Ovary (tissue), 7 donors: ENCODE measurements at regions not wholly inside any gene's neighbourhood (a gene's known extent, or its start where the extent isn't known, plus 50 kb on each side); places are given as distances from the start of the nearest gene placed in this dataset.

Experiments used
- DNase-seq, 5 donors: peaks; one replicate each; pipeline ENCODE4 v3.0.0-alpha.2; 2019 to 2020
- H3K27ac ChIP-seq, 2 donors: fragments of 200-600 bp; one replicate each; pipeline versions ENCODE4 v1.5.1 to v1.8.0; 2019 to 2022
- H3K27me3 ChIP-seq: fragments of 200-600 bp; one replicate; pipeline ENCODE4 v1.8.0; 2022
- H3K36me3 ChIP-seq: fragments of 200-600 bp; sonication (generic); one replicate; pipeline ENCODE4 v1.5.1; 2019
- H3K4me1 ChIP-seq: one replicate; pipeline ENCODE4 v1.8.1; 2013; ENCODE audit warnings: mild to moderate bottlenecking, moderate library complexity; ENCODE audit not compliant: insufficient read depth
- H3K4me3 ChIP-seq: fragments of 200-600 bp; sonication (generic); one replicate; pipeline ENCODE4 v1.5.1; 2017
- H3K9me3 ChIP-seq, 2 donors: fragments of 200-600 bp in 1 of 2; sonication (generic) in 1 of 2; one replicate each; pipeline versions ENCODE4 v1.5.1 to v1.8.1; 2013 to 2019; ENCODE audit warnings: mild to moderate bottlenecking in 1 of 2, moderate library complexity in 1 of 2
- EP300 ChIP-seq: sonication (generic); formaldehyde crosslinking; IDR thresholded peaks from one replicate; pipeline ENCODE4 v1.6.1; 2017; ENCODE audit warnings: antibody characterized with exemption
- POLR2A ChIP-seq: fragments of 450-650 bp; IDR thresholded peaks from one replicate; pipeline ENCODE4 v1.6.1; 2017; ENCODE audit warnings: antibody characterized with exemption, mild to moderate bottlenecking, moderate library complexity
- WGBS, 3 donors: extraction: QIAGEN DNeasy Blood & Tissue Kit in 1 of 3; methylation state at CpG; one replicate each; pipeline versions ENCODE4 v1.1.5 to v1.1.7; 2013 to 2017; 5-methylcytosine and 5-hydroxymethylcytosine counted together
- intact Hi-C, 4 donors: fragments of 100-400 bp; cut with DNase I; formaldehyde crosslinking; loops; one replicate each; pipeline versions ENCODE4 v1.11.0 to v1.15.1; 2022 to 2023
- TF ChIP-seq, protein P1 (sequence below), 3 donors: fragments of 450-650 bp in 2 of 3; fragments of 200-600 bp in 1 of 3; IDR thresholded peaks; one replicate each; pipeline versions ENCODE4 v1.5.1 to v1.8.0; 2016 to 2022; ENCODE audit warnings: antibody characterized with exemption in 3 of 3, mild to moderate bottlenecking in 1 of 3
- donor health status: DM: no; HTN: no; CAD: no; lungs with moderate emphysema.
- donor health status: DM: no; HTN: no; CAD: no.
- donor health status: Bipolar disorder and iron deficiency.
- donor health status: DM: no; HTN: no; CAD: no.
- donor health status: DM: yes; HTN: yes; CAD: no.

DNA sequence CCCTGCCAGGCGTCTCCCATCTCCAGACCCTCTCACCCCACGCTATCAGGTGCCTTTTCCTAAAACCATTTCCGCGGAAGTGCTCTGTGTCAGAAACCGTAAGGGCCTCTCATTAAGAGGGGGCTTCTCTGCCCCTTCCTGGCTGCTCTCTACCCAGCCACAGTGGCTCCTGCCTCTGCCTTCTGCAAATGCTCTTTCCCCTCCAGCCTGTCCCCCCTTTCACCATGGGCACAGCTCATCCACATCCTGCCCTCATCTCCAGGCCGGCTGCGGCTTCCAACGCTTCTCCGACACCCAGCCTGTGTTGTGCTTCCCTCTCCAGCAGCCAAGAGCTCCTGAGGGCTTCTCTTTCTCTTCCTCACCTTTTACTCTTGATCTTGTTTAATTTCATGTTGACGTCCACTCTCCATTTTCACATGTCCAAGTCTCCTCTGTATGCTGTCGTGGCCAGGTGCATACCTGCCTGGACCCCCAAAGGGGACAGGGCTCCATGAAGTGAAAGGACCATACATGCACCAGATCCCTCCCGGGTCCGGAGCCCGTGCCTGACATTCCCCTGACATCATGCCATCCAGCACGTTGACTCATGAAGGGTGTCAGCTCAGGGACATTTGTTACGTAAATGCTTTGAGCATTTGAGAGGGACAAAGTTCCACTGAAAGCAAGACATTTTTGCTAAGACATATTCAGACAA, 306.5 kb downstream of the AJAP1 start:
- H3K27me3 ChIP-seq: no peaks in the 10 kb centered on the region
- H3K27ac ChIP-seq: no peak overlapping the region
- TF ChIP-seq POLR2A (no peak), EP300 (no peak)
- TF ChIP-seq, protein P1, sequence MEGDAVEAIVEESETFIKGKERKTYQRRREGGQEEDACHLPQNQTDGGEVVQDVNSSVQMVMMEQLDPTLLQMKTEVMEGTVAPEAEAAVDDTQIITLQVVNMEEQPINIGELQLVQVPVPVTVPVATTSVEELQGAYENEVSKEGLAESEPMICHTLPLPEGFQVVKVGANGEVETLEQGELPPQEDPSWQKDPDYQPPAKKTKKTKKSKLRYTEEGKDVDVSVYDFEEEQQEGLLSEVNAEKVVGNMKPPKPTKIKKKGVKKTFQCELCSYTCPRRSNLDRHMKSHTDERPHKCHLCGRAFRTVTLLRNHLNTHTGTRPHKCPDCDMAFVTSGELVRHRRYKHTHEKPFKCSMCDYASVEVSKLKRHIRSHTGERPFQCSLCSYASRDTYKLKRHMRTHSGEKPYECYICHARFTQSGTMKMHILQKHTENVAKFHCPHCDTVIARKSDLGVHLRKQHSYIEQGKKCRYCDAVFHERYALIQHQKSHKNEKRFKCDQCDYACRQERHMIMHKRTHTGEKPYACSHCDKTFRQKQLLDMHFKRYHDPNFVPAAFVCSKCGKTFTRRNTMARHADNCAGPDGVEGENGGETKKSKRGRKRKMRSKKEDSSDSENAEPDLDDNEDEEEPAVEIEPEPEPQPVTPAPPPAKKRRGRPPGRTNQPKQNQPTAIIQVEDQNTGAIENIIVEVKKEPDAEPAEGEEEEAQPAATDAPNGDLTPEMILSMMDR (IDR thresholded peaks at IDR 0.05): no peak
- intact Hi-C loops: no loop called here
- H3K4me3 ChIP-seq: no peak overlapping the region
- WGBS, 3 donors: 85 to 88% (median 88%) methylated on average over 16 of the region's 16 CpGs
- H3K4me1 ChIP-seq: no peaks in the 10 kb centered on the region
- no peak for DNase-seq
- H3K36me3 ChIP-seq: no peaks in the 10 kb centered on the region
- H3K9me3 ChIP-seq: no peaks in the 10 kb centered on the region

DNA sequence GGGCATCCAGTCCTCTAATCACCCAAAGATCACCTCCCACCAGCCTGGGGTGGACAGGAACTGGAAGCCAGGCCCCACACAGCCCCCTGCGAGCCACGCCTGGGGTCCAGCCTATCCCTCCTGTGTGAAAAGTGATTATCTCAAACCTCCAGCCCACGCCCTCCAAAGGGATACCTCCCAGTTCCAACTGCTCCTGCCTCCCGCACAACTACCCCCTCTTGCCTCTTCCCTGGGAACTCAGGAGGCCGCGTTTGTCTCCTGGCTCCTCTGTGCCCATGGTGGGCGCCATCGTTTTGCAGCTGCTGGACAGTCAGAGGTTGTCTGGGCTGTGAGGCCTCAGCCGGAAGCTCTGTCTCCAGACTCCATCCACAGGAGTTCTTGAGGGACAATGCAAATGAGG, 305.9 kb downstream of the AJAP1 start:
- no peak for TF ChIP-seq POLR2A
- TF ChIP-seq, protein P1 (IDR thresholded peaks at IDR 0.05): no peak
- TF ChIP-seq EP300: no peak
- DNase-seq: no peak
- intact Hi-C loops: no loop called here
- Histone ChIP-seq H3K9me3 (no peaks in the 10 kb centered on the region), H3K27me3 (no peaks in the 10 kb centered on the region), H3K36me3 (no peaks in the 10 kb centered on the region), H3K27ac (no peak overlapping the region), H3K4me1 (no peaks in the 10 kb centered on the region), H3K4me3 (no peak overlapping the region)
- WGBS, 3 donors: 82 to 91% (median 90%) methylated on average over 9 of the region's 9 CpGs

DNA sequence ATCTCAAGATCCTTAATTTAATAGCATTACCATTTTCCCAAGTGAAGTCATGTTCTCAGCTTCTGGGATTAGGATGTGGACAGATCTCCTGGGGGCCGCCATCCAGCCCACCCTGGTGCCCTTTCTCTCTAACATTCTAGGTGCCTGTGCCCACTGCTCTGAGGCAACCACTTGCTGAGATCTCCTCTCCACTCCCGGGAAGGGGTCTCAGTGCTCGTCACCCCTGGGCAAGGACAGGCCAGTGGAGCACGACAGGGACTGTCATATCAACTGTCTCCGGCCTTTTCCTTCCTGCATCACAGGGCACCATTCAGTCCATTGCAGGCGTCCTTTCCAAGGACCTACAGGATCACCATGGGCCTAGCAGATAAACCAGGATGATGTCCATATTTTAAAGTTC, 304.8 kb downstream of the AJAP1 start:
- H3K4me3 ChIP-seq: no peak overlapping the region
- DNase-seq: no peak
- 89 to 99% (median 90%) methylated on average over 6 of the region's 6 CpGs for WGBS, 3 donors

DNA sequence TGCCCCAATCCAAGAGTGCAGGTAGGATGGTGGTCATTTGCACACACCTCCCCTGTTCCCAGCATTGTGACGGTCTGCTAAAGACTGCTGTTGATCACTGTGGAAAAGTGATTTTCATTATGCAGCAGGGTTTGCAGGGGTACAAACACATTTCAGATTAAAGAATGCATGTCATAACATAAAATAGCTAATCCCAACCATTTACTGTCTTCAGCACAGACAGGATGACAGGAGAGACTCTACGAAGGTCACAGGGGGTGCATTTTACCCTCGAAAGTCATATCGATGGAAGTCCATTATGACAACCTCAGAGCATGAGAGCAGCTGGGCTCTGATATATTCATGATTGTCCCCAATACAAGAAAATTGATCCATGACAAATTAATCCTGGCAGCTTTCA, 302.6 kb downstream of the AJAP1 start:
- no peak for TF ChIP-seq POLR2A
- no peak for TF ChIP-seq EP300
- TF ChIP-seq, protein P1 (IDR thresholded peaks at IDR 0.05): no peak
- no peak for DNase-seq
- WGBS, 3 donors: 90 to 96% (median 92%) methylated on average over 4 of the region's 4 CpGs
- H3K36me3 ChIP-seq: no peaks in the 10 kb centered on the region
- no peak overlapping the region for H3K4me3 ChIP-seq
- intact Hi-C loops: no loop called here
- no peaks in the 10 kb centered on the region for H3K27me3 ChIP-seq
- H3K27ac ChIP-seq: no peak overlapping the region
- H3K9me3 ChIP-seq: no peaks in the 10 kb centered on the region
- H3K4me1 ChIP-seq: no peaks in the 10 kb centered on the region

More for the DNA sequence above, 304.8 kb downstream of the AJAP1 start:
- TF ChIP-seq POLR2A: no peak
- TF ChIP-seq, protein P1 (IDR thresholded peaks at IDR 0.05): no peak
- no peak for TF ChIP-seq EP300
- Histone ChIP-seq H3K27ac (no peak overlapping the region), H3K36me3 (no peaks in the 10 kb centered on the region), H3K4me1 (no peaks in the 10 kb centered on the region), H3K27me3 (no peaks in the 10 kb centered on the region), H3K9me3 (no peaks in the 10 kb centered on the region)
- intact Hi-C loops: no loop called here
